DOHH2 (cell line): ENCODE measurements at regions not wholly inside any gene's neighbourhood (a gene's known extent, or its start where the extent isn't known, plus 50 kb on each side); places are given as distances from the start of the nearest gene placed in this dataset.

Experiments used
- H3F3A ChIP-seq: fragments of 200-600 bp; sonication (generic), shearing (Covaris generic); 2 replicates; pipeline ENCODE4 v1.6.0; 2016; ENCODE audit warnings: antibody characterized with exemption, mild to moderate bottlenecking; ENCODE audit not compliant: control insufficient read depth, insufficient read depth
- H3K27ac ChIP-seq: fragments of 200-600 bp; sonication (generic); 2 replicates; pipeline ENCODE4 v1.5.1; 2014; ENCODE audit warnings: low read depth, mild to moderate bottlenecking, low read length, moderate library complexity
- H3K27me3 ChIP-seq: fragments of 200-600 bp; sonication (generic); 2 replicates; pipeline ENCODE4 v1.6.1; 2014; ENCODE audit warnings: mild to moderate bottlenecking, low read length, mixed read lengths; ENCODE audit not compliant: control insufficient read depth
- H3K36me3 ChIP-seq: fragments of 200-600 bp; sonication (generic); 2 replicates; pipeline ENCODE4 v1.6.1; 2014; ENCODE audit warnings: mild to moderate bottlenecking, low read length, moderate library complexity, mixed read lengths; ENCODE audit not compliant: control insufficient read depth
- H3K4me1 ChIP-seq: fragments of 200-600 bp; sonication (generic); 2 replicates; pipeline ENCODE4 v1.6.1; 2014; ENCODE audit warnings: mild to moderate bottlenecking, low read length, mixed read lengths; ENCODE audit not compliant: control insufficient read depth
- H3K4me2 ChIP-seq: fragments of 200-600 bp; sonication (generic); 2 replicates; pipeline ENCODE4 v1.6.0; 2014; ENCODE audit warnings: mild to moderate bottlenecking, low read length, moderate library complexity
- H3K4me3 ChIP-seq: fragments of 200-600 bp; sonication (generic); 2 replicates; pipeline ENCODE4 v1.5.1; 2014; ENCODE audit warnings: mild to moderate bottlenecking, low read length, mixed read lengths
- H3K79me2 ChIP-seq: fragments of 200-600 bp; sonication (generic); 2 replicates; pipeline ENCODE4 v1.6.1; 2014; ENCODE audit warnings: mild to moderate bottlenecking, low read length, mixed read lengths; ENCODE audit not compliant: control insufficient read depth
- H3K9me2 ChIP-seq: fragments of 200-600 bp; sonication (generic); replicated peaks from 2 replicates; pipeline ENCODE4 v1.6.1; 2014; ENCODE audit warnings: mild to moderate bottlenecking, low read length, mixed read lengths; ENCODE audit not compliant: control insufficient read depth
- H3K9me3 ChIP-seq: fragments of 200-600 bp; sonication (generic); 2 replicates; pipeline ENCODE4 v1.6.1; 2014; ENCODE audit warnings: antibody characterized with exemption, low read length, mixed read lengths; ENCODE audit not compliant: control insufficient read depth, insufficient read depth
- H4K20me1 ChIP-seq: fragments of 200-600 bp; sonication (generic); 2 replicates; pipeline ENCODE4 v1.6.0; 2014; ENCODE audit warnings: low read depth, mild to moderate bottlenecking, antibody characterized with exemption, low read length, moderate library complexity; ENCODE audit not compliant: control insufficient read depth, insufficient read depth
- CTCF ChIP-seq: fragments of 200-600 bp; sonication (generic); IDR thresholded peaks from one replicate; pipeline ENCODE4 v1.5.1; 2014; ENCODE audit warnings: antibody characterized with exemption, mild to moderate bottlenecking, low read depth, low read length; ENCODE audit not compliant: poor library complexity, severe bottlenecking
- EZH2phosphoT487 ChIP-seq: fragments of 200-600 bp; sonication (generic); IDR thresholded peaks from 2 replicates; pipeline ENCODE4 v1.6.1; 2017; ENCODE audit warnings: borderline replicate concordance, mild to moderate bottlenecking, antibody characterized with exemption, low read length, moderate library complexity, mixed read lengths

DNA sequence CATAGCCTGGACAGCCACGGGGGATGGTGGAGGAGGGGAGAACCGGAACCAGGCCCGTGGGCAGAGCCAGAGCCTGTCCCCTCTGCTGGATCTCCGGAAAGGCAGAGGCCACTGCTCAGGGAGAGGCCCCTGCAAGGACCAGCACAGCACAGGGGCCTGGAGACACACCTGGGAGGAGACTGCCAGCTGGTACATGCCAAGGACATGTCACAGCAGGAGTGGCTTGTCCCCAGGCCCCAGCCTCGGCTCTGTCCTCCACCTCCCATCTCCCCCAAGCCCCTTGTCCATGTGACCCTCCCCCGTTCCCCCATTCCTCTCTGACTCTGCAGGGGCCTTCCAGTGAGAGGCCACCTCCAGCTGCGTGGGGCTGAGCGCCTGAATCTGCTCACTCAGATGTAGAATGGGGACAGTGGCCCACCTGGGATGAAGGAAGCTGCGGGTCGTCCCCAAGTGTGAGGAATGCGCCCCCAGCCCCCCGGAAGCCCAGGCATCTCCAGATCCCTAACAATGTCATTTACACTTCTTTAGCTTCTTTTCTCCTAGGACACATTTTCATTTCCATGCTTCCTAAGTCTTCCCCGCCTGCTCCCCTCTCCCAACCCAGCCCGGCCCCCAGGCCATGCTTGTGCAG is 349.6 kb upstream of the IRX2 start:
- Histone ChIP-seq H3K79me2 (no peaks in the 10 kb centered on the region), H3K4me3 (no peak overlapping the region), H3F3A (no peaks in the 10 kb centered on the region), H3K27ac (no peak overlapping the region), H3K4me2 (no peak overlapping the region), H3K36me3 (no peaks in the 10 kb centered on the region), H3K9me2 (no peaks in the 10 kb centered on the region), H3K4me1 (no peaks in the 10 kb centered on the region), H4K20me1 (no peaks in the 10 kb centered on the region), H3K9me3 (peaks cover 20% of the 10 kb centered on the region; the same call in 1 of the 2 replicates), H3K27me3 (no peaks in the 10 kb centered on the region)
- TF ChIP-seq EZH2phosphoT487 (no peak), CTCF (no peak)

DNA sequence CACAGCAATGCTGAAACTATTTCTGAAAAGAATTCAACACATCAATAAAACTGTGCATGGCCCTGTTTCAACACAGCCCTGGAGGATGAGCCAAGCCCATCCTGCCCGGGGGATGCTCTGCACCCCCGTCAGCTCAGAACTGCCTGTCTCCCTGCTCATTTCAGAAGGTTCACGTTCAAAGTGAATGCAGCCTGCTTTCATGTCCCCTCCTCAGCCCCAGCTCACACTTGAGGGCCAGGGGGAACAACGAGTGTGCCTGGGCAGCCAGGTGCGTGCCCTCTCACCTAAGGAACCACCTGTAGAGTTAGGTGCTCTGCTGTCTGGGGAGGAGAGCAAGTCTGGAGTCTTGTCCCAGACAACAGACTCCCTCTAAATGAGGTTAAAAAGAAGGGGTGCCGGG is 348.5 kb upstream of the IRX2 start:
- Histone ChIP-seq H3K36me3 (no peaks in the 10 kb centered on the region), H3K9me2 (no peaks in the 10 kb centered on the region), H3K27ac (no peak overlapping the region), H3K4me3 (no peak overlapping the region), H3K79me2 (no peaks in the 10 kb centered on the region), H3K4me2 (no peak overlapping the region), H4K20me1 (no peaks in the 10 kb centered on the region), H3K9me3 (peaks cover 21% of the 10 kb centered on the region; the same call in 1 of the 2 replicates), H3K4me1 (no peaks in the 10 kb centered on the region), H3K27me3 (no peaks in the 10 kb centered on the region), H3F3A (no peaks in the 10 kb centered on the region)
- TF ChIP-seq EZH2phosphoT487 = no peak
- TF ChIP-seq CTCF = no peak

DNA sequence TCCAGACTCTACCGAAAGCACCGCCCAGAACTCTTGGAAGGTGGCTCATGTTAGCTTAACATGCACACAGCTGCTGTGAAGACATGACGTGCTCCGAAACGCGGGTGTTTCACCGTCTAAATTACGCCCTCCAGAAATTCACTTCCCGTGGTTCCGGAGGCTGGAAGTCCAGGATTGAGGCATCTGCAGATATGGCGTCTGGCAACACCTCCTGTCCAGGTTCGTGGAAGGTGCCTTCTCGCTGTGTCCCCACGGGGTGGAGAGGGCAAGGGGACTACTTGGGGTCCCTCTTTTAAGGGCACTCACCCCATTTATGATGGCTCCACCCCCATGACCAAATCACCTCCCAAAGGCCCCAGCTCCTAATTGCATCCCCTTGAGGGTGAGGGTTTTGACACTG is 348.0 kb upstream of the IRX2 start:
- no peaks in the 10 kb centered on the region for H3K4me1 ChIP-seq
- H3K27me3 ChIP-seq = no peaks in the 10 kb centered on the region
- peaks cover 24% of the 10 kb centered on the region; the same call in 1 of the 2 replicates for H3K9me3 ChIP-seq
- H3K79me2 ChIP-seq = no peaks in the 10 kb centered on the region
- no peak overlapping the region for H3K4me3 ChIP-seq
- H3F3A ChIP-seq = no peaks in the 10 kb centered on the region
- H4K20me1 ChIP-seq = no peaks in the 10 kb centered on the region
- no peak for TF ChIP-seq EZH2phosphoT487
- TF ChIP-seq CTCF = no peak
- H3K4me2 ChIP-seq = no peak overlapping the region
- H3K9me2 ChIP-seq = no peaks in the 10 kb centered on the region
- H3K27ac ChIP-seq = no peak overlapping the region
- no peaks in the 10 kb centered on the region for H3K36me3 ChIP-seq
